ENCODE measurements at regions not wholly inside any gene's neighbourhood (a gene's known extent, or its start where the extent isn't known, plus 50 kb on each side); places are given as distances from the start of the nearest gene placed in this dataset.

DNA sequence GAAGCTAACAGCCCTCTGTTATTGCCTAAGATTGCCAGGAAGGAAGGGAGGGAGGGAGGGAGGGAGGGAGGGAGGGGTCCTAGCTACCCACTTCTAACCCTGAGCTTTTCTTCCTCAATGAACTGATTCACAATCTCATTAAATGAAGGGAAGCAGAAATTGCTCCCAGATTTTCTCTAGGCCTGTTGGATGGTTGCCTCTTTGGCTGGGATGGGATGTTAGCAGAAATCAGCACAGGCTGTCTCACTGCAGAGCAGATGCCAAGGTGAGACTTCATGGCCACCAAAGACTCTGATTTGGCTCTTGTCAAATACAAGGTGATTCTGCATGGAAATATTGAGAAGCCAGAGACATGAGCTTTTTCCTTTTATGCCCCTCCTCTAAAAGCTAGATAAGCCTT is 578.6 kb downstream of the ACTL7B start:
- Mint-ChIP-seq H3K9me3 (no peaks in the 10 kb centered on the region), H3K27me3 (ENCODE audit: low read depth, poor library complexity) (peaks cover 3% of the 10 kb centered on the region), H3K4me3 (no peak overlapping the region), H3K27ac (no peak overlapping the region), H3K4me1 (peaks cover 14% of the 10 kb centered on the region), H3K36me3 (ENCODE audit: low read depth) (no peaks in the 10 kb centered on the region)
- DNase-seq: no peak
- TF ChIP-seq, protein P1, sequence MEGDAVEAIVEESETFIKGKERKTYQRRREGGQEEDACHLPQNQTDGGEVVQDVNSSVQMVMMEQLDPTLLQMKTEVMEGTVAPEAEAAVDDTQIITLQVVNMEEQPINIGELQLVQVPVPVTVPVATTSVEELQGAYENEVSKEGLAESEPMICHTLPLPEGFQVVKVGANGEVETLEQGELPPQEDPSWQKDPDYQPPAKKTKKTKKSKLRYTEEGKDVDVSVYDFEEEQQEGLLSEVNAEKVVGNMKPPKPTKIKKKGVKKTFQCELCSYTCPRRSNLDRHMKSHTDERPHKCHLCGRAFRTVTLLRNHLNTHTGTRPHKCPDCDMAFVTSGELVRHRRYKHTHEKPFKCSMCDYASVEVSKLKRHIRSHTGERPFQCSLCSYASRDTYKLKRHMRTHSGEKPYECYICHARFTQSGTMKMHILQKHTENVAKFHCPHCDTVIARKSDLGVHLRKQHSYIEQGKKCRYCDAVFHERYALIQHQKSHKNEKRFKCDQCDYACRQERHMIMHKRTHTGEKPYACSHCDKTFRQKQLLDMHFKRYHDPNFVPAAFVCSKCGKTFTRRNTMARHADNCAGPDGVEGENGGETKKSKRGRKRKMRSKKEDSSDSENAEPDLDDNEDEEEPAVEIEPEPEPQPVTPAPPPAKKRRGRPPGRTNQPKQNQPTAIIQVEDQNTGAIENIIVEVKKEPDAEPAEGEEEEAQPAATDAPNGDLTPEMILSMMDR (IDR thresholded peaks at IDR 0.05): no peak

DNA sequence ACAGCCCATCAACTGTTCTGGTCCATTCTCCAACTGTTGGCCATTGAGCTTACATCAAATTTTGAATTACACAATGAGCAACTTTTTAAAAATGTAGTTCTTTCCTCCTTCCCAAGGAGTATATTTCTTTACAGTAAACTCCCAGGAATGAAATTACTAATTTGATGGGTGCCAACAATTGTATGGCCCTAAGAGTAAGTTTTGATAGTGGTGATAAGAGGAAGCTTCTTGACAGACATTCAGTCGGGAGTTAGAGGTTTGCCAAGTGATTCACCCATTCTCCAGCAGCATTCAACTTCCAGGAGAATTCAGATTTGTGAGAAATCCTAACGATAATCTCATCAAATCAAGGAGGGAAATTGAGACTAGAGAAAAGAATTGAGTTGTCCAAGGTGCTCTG is 579.9 kb downstream of the ACTL7B start:
- TF ChIP-seq, protein P1 (IDR thresholded peaks at IDR 0.05): no peak
- no peak for DNase-seq
- H3K27ac Mint-ChIP-seq: no peak overlapping the region
- H3K36me3 Mint-ChIP-seq (ENCODE audit: low read depth): no peaks in the 10 kb centered on the region
- no peak overlapping the region for H3K4me3 Mint-ChIP-seq
- H3K4me1 Mint-ChIP-seq: peaks cover 25% of the 10 kb centered on the region
- no peaks in the 10 kb centered on the region for H3K9me3 Mint-ChIP-seq
- peaks cover 6% of the 10 kb centered on the region for H3K27me3 Mint-ChIP-seq (ENCODE audit: low read depth, poor library complexity)

DNA sequence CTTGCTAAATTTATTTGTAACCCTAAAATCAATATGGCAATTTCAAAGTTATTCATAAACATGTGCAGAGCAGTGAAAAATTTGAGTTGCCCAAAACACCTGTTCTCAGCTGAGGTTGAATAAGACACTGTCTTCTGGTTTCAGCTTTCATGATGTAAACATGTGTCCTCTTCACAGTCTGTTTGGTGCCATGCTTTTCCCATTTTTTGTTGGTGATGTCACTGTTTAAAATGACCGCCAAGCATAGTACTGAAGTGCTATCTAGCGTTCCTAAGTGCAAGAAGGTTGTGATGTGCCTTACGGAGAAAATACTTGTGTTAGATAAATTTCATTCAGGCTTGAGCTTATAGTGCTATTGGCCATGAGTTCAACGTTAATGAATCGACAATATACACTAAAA is 580.8 kb downstream of the ACTL7B start:
- Mint-ChIP-seq H3K9me3 (no peaks in the 10 kb centered on the region), H3K36me3 (ENCODE audit: low read depth) (no peaks in the 10 kb centered on the region), H3K27me3 (ENCODE audit: low read depth, poor library complexity) (peaks cover 6% of the 10 kb centered on the region), H3K4me1 (peaks cover 25% of the 10 kb centered on the region), H3K4me3 (no peak overlapping the region), H3K27ac (no peak overlapping the region)
- no peak for DNase-seq
- TF ChIP-seq, protein P1 (IDR thresholded peaks at IDR 0.05): no peak

DNA sequence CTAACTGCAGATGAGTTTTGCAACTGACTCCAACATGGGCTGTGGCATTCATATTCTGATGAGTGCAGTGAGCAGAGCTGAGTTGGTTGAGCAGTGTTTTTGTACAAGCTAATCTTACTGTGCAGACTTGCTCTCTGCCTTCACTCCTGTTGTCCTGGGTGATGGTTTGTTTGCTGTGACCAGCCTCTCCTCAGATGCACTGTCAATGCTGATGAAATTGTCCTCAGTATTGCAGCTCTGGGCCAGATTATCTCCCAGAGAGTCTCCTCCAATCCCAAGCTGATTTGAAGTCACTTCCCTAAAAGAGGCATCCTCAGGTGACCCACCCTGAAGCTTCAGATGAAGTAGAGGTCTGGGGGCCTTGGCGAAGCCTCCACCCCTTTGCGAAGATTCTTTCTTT is 581.8 kb downstream of the ACTL7B start:
- Mint-ChIP-seq H3K27me3 (ENCODE audit: low read depth, poor library complexity) (peaks cover 8% of the 10 kb centered on the region), H3K36me3 (ENCODE audit: low read depth) (no peaks in the 10 kb centered on the region), H3K4me3 (no peak overlapping the region), H3K4me1 (peaks cover 25% of the 10 kb centered on the region), H3K9me3 (no peaks in the 10 kb centered on the region), H3K27ac (no peak overlapping the region)
- no peak for DNase-seq
- TF ChIP-seq, protein P1 (IDR thresholded peaks at IDR 0.05): no peak

DNA sequence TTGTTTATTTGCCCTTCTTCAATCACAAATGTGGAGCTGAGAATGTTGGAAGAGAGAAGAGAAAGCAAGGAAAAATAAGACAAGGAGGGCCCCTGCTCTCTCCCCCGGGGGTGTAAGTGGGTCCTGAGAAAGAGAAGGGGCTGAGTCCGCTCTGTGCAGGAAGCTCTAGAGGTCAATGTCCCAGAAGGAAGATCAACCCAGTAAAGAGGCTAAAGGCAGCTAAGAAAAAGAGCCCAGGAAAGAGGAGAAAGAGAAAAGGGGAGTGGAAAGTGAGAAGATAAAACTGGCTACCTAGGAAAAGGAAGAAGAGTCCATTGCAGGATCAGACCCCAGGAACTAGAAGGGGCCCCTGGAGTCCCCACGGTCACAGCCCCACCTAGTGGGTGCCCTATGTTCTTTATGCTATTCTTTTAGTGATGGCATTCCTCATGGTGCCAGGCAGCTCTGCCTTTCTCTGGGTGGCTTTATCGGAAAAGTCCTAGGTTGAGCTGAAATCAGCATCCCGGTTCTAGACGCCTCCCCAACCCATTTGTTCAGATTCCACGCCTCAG is 583.4 kb downstream of the ACTL7B start:
- DNase-seq: peak; percentile 18
- Mint-ChIP-seq H3K4me1 (peaks cover 32% of the 10 kb centered on the region), H3K36me3 (ENCODE audit: low read depth) (no peaks in the 10 kb centered on the region), H3K27me3 (ENCODE audit: low read depth, poor library complexity) (peaks cover 12% of the 10 kb centered on the region), H3K27ac (peak overlapping the region; percentile 57), H3K9me3 (no peaks in the 10 kb centered on the region), H3K4me3 (peak overlapping the region; percentile 46)
- TF ChIP-seq, protein P1 (IDR thresholded peaks at IDR 0.05): peak; percentile 40

DNA sequence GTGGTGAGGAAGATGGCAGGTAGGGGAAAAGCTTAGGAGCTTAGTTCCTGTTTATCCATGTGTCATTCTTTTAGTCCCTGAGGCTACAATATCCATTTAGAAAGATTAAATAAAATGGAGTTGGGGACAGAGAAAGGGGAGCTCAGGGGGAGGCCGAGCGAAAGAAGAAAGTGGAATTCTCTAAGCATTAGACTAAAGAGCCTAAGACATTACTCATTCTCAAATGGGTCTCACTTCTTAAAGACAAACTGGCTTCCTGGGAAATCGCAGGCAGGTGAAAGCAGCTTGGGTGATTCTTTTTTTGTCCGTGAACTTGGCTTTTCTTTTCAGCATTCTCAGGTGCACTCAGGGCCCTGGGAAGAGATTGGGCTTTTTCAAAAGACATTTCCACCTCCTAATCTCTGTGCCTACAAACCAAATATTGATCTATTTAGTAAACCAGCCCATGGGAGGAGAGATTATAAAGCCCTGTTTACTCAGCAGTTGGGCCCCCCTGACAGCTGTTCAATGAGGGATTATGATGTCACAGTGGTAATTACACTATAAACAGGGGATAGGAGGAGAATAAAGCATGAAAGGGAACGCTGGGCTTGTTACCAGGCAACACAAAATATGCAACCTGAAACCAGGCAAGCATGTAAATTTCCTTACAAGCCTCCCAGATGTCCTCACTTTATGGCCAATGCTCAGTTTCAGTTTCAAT is 584.0 kb downstream of the ACTL7B start:
- peak; percentile 9 for DNase-seq
- Mint-ChIP-seq H3K4me3 (peak overlapping the region; percentile 46), H3K27me3 (ENCODE audit: low read depth, poor library complexity) (peaks cover 10% of the 10 kb centered on the region), H3K9me3 (no peaks in the 10 kb centered on the region), H3K36me3 (ENCODE audit: low read depth) (no peaks in the 10 kb centered on the region), H3K4me1 (peaks cover 32% of the 10 kb centered on the region), H3K27ac (peak overlapping the region; percentile 57)
- TF ChIP-seq, protein P1 (IDR thresholded peaks at IDR 0.05): no peak

Measured in nephron progenitor cell (in vitro differentiated cells).